K562 (cell line): ENCODE measurements at regions not wholly inside any gene's neighbourhood (a gene's known extent, or its start where the extent isn't known, plus 50 kb on each side); places are given as distances from the start of the nearest gene placed in this dataset.

Source experiments
- ATAC-seq: fragments of 200-7000 bp; cut with Tn5 transposase; 3 replicates; pipeline ENCODE4 v1.9.1; 2020; ENCODE audit warnings: moderate library complexity
- BruUV-seq: library from RNA; stranded (reverse); fragments of 400-500 nt; replicated peaks from 2 replicates; lab custom pipeline; 2021; lab: Mats Ljungman, UMichigan
- CTCF ChIA-PET: fragments of 300-600 bp; formaldehyde crosslinking; extraction: SDS; loops from one replicate; lab custom pipeline; 2021; ENCODE audit warnings: low intra/inter-chr PET ratio; lab: Yijun Ruan, JAX
- POLR2A ChIA-PET: fragments of 300-600, 350-650 bp; sonication (Branson Sonifier 250); formaldehyde crosslinking; extraction: SDS; loops from one replicate; lab custom pipeline; 2021; ENCODE audit warnings: antibody characterized with exemption, inconsistent platforms; lab: Yijun Ruan, JAX
- DNase-seq, 4 experiments: peaks; one replicate each; pipeline versions ENCODE4 v3.0.0 to v3.0.0-alpha.2; 2011 to 2018; ENCODE audit warnings: low spot score in 3 of 4, mixed read lengths in 3 of 4; ENCODE audit errors: extremely low read depth in 1 of 4
- FAIRE-seq: peaks from 2 replicates; lab custom pipeline; 2011; peaks lifted over from hg19 to GRCh38; lab: Jason Lieb, UNC
- H2AFZ ChIP-seq: 2 replicates; pipeline ENCODE4 v1.6.0; 2011; ENCODE audit warnings: low read depth, low read length, control low read depth, inconsistent platforms
- H3K27ac ChIP-seq: fragments of 200-600 bp; 3 replicates; pipeline ENCODE4 v1.8.0; 2011; ENCODE audit warnings: low read depth, mild to moderate bottlenecking, control low read depth, inconsistent platforms, low read length, moderate library complexity, mixed read lengths; ENCODE audit errors: extremely low read depth
- H3K27me3 ChIP-seq, 2 experiments: fragments of 300-600 bp in 1 of 2; 2 replicates in 1 of 2; 3 replicates in 1 of 2; pipeline versions ENCODE4 v1.6.0 to v1.8.0; 2011; ENCODE audit warnings: inconsistent platforms in 2 of 2, low read length in 2 of 2, mild to moderate bottlenecking in 1 of 2, mixed read lengths in 1 of 2, moderate library complexity in 1 of 2; ENCODE audit not compliant: control insufficient read depth in 2 of 2, insufficient read depth in 2 of 2
- H3K36me3 ChIP-seq: fragments of 300-600 bp; 3 replicates; pipeline ENCODE4 v1.8.0; 2011; ENCODE audit warnings: mild to moderate bottlenecking, low read length, inconsistent platforms; ENCODE audit not compliant: control insufficient read depth, insufficient read depth
- H3K4me1 ChIP-seq, 2 experiments: fragments of 200-600 bp in 1 of 2; replicated peaks in 1 of 2; 2 replicates in 1 of 2; 3 replicates in 1 of 2; pipeline versions ENCODE4 v1.5.1 to v1.8.0; 2011; ENCODE audit warnings: inconsistent platforms in 2 of 2, low read length in 2 of 2, mild to moderate bottlenecking in 1 of 2, mixed read lengths in 1 of 2, moderate library complexity in 1 of 2; ENCODE audit not compliant: control insufficient read depth in 2 of 2, insufficient read depth in 2 of 2
- H3K4me2 ChIP-seq: 2 replicates; pipeline ENCODE4 v1.6.1; 2011; ENCODE audit warnings: low read length, control low read depth, inconsistent platforms, mixed read lengths; ENCODE audit not compliant: insufficient read depth
- H3K4me3 ChIP-seq: fragments of 200-600 bp; sonication (generic), shearing (Covaris generic); 2 replicates; pipeline ENCODE4 v1.5.1; 2016; ENCODE audit warnings: control low read depth, inconsistent platforms
- H3K79me2 ChIP-seq: fragments of 200-600 bp; 3 replicates; pipeline ENCODE4 v1.8.0; 2011; ENCODE audit warnings: low read length, inconsistent platforms; ENCODE audit not compliant: control insufficient read depth, insufficient read depth
- H3K9ac ChIP-seq, 2 experiments: 2 replicates each; pipeline versions ENCODE4 v1.6.0 to v1.6.1; 2011; ENCODE audit warnings: low read depth in 2 of 2, low read length in 2 of 2, control low read depth in 1 of 2, inconsistent platforms in 1 of 2, mild to moderate bottlenecking in 1 of 2, mixed read lengths in 1 of 2; ENCODE audit not compliant: insufficient read depth in 1 of 2
- H3K9me1 ChIP-seq: one replicate; pipeline ENCODE4 v1.6.0; 2011; ENCODE audit warnings: inconsistent platforms, mild to moderate bottlenecking, low read length, moderate library complexity; ENCODE audit not compliant: control insufficient read depth, insufficient read depth
- H3K9me3 ChIP-seq: replicated peaks from 2 replicates; pipeline ENCODE4 v1.5.1; 2011; ENCODE audit warnings: low read depth, low read length, inconsistent platforms; ENCODE audit not compliant: control insufficient read depth, insufficient read depth
- H4K20me1 ChIP-seq: replicated peaks from 2 replicates; pipeline ENCODE4 v1.6.1; 2011; ENCODE audit warnings: low read length, inconsistent platforms, mixed read lengths; ENCODE audit not compliant: control insufficient read depth, insufficient read depth
- E2F1 ChIP-seq: sonication (generic); formaldehyde crosslinking; IDR thresholded peaks from 2 replicates; pipeline ENCODE4 v1.8.1; 2023; ENCODE audit warnings: mild to moderate bottlenecking, missing genetic modification reagents, moderate library complexity
- JUND ChIP-seq, 2 experiments: IDR thresholded peaks; 2 replicates in 1 of 2; 3 replicates in 1 of 2; pipeline ENCODE4 v1.6.1; 2011; ENCODE audit warnings: borderline replicate concordance in 2 of 2, low read depth in 2 of 2, low read length in 2 of 2, improper control_type of control experiment in 1 of 2, missing biosample characterization in 1 of 2, missing genetic modification characterization in 1 of 2, missing genetic modification reagents in 1 of 2
- MEF2A ChIP-seq: IDR thresholded peaks from 2 replicates; pipeline ENCODE4 v1.6.1; 2011; ENCODE audit warnings: low read depth, mild to moderate bottlenecking, low read length, moderate library complexity; ENCODE audit not compliant: control insufficient read depth
- MITF ChIP-seq: IDR thresholded peaks from 2 replicates; pipeline ENCODE4 v1.6.1; 2014; ENCODE audit warnings: antibody characterized with exemption
- RBM39 ChIP-seq: fragments of 200-400 bp; formaldehyde crosslinking; optimal IDR thresholded peaks from 2 replicates; pipeline ENCODE3; 2018; ENCODE audit warnings: low read depth, low read length
- STAG1 ChIP-seq: sonication (generic); formaldehyde crosslinking; IDR thresholded peaks from 2 replicates; pipeline ENCODE4 v1.5.0; 2020; ENCODE audit warnings: missing genetic modification reagents, borderline replicate concordance
- TOE1 ChIP-seq, 2 experiments: fragments of 450-650 bp in 1 of 2; sonication (generic) in 1 of 2; formaldehyde crosslinking in 1 of 2; IDR thresholded peaks; 2 replicates each; pipeline versions ENCODE4 v1.7.1 to v1.8.0; 2016 to 2022; ENCODE audit warnings: borderline replicate concordance in 2 of 2, mild to moderate bottlenecking in 2 of 2, antibody characterized with exemption in 1 of 2, inconsistent platforms in 1 of 2, low read depth in 1 of 2, missing genetic modification reagents in 1 of 2, moderate library complexity in 1 of 2
- ZBTB43 ChIP-seq: sonication (generic); formaldehyde crosslinking; IDR thresholded peaks from 2 replicates; pipeline ENCODE4 v1.8.0; 2023; ENCODE audit warnings: mild to moderate bottlenecking, missing genetic modification reagents
- ZC3H4 ChIP-seq: sonication (generic); formaldehyde crosslinking; IDR thresholded peaks from 2 replicates; pipeline ENCODE4 v1.9.0; 2021; ENCODE audit warnings: missing genetic modification reagents, borderline replicate concordance
- ZHX1 ChIP-seq: fragments of 150-350 bp; conservative IDR thresholded peaks from 2 replicates; pipeline ENCODE4 v1.6.1; 2014; ENCODE audit warnings: low read length
- ZNF121 ChIP-seq: sonication (generic); formaldehyde crosslinking; conservative IDR thresholded peaks from 2 replicates; pipeline ENCODE4 v1.8.0; 2022; ENCODE audit warnings: missing genetic modification reagents
- WGBS: fragments of 100-300 bp; shearing (Covaris generic); methylation state at CpG from one replicate; pipeline ENCODE4 v1.1.6; 2016; ENCODE audit warnings: low coverage, mixed read lengths; ENCODE audit not compliant: insufficient coverage; ENCODE audit errors: missing lambda C conversion rate; 5-methylcytosine and 5-hydroxymethylcytosine counted together
- in situ Hi-C: fragments of 300-500 bp; cut with MboI; formaldehyde crosslinking; loops from 4 replicates; pipeline ENCODE4 v1.15.0; 2018; ENCODE audit warnings: inconsistent platforms, mixed read lengths
- intact Hi-C: fragments of 100-400 bp; cut with micrococcal nuclease; formaldehyde crosslinking; loops from 2 replicates; pipeline ENCODE4 v1.14.2; 2022

GRCh38 chrX:8003147-8003883 lies 76.1 kb upstream of the PNPLA4 start:
- in situ Hi-C loops: no loop called here
- no peak for FAIRE-seq
- TF ChIP-seq MITF (no peak), RBM39 (no peak), STAG1 (CRISPR knock-in tag) (no peak), TOE1 (IDR thresholded peaks at IDR 0.05; ENCODE audit: borderline replicate concordance) (no peak), TOE1 (CRISPR knock-in tag; IDR thresholded peaks at IDR 0.05; ENCODE audit: borderline replicate concordance, low read depth) (no peak), ZHX1 (no peak), JUND (IDR thresholded peaks at IDR 0.05; ENCODE audit: borderline replicate concordance, low read depth, low read length) (no peak), JUND (tag; IDR thresholded peaks at IDR 0.05; ENCODE audit: borderline replicate concordance, low read depth, low read length) (no peak), ZBTB43 (CRISPR knock-in tag) (no peak), MEF2A (no peak), E2F1 (CRISPR knock-in tag) (no peak), ZC3H4 (CRISPR knock-in tag) (no peak), ZNF121 (no peak)

More at GRCh38 chrX:8003147-8003883, 76.1 kb upstream of the PNPLA4 start:
- Histone ChIP-seq H3K27me3 (no peaks in the 10 kb centered on the region), H3K27ac (no peak overlapping the region), H3K36me3 (no peaks in the 10 kb centered on the region), H3K4me2 (no peak overlapping the region), H3K79me2 (no peaks in the 10 kb centered on the region), H3K4me1 (no peaks in the 10 kb centered on the region), H3K9me3 (no peaks in the 10 kb centered on the region), H3K4me3 (no peak overlapping the region), H3K9me1 (no peaks in the 10 kb centered on the region), H2AFZ (no peak overlapping the region), H3K9ac (no peak overlapping the region), H4K20me1 (no peaks in the 10 kb centered on the region)
- ChIA-PET CTCF (no interaction called here), POLR2A (no interaction called here)
- ATAC-seq (no peak), DNase-seq (no peak)
- no TSS peak for BruUV-seq
- intact Hi-C loops: no loop called here
- 31% methylated on average over 12 of the region's 29 CpGs for WGBS
